ENCODE measurements at regions not wholly inside any gene's neighbourhood (a gene's known extent, or its start where the extent isn't known, plus 50 kb on each side); places are given as distances from the start of the nearest gene placed in this dataset.

DNA sequence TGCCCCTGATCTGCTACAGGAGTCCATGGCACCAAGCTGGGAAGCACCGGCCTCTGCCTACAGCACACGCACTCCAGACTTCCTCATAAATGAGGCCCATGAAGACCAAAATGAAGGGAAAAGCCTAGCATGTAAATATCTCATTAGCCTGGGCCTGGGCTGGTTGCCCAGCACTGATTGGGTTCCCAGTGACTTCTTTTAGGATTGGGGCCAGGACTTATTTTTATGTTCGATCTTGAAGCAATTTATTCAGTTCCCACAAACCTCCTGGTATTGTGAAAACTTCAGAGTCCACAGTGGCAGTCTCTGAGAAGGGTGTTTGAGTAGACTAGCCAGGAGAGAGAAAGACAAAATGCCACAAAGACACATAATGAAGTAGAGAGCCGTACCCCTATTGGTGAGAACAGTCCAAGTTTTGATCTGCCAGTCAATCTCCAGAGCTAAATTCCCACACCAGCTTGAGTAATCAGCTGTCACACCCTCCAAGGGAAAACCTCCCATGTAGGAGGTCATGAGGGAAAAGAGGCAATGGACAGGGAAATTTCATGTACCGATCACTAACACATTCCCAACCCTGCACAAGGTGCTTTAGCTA, 78.2 kb downstream of the PHLDA1 start:
- H3K27ac ChIP-seq = no peak overlapping the region
- no peak for TF ChIP-seq CTCF (conservative IDR thresholded peaks at IDR 0.05)

GRCh38 chr12:75951399-75952278, 79.9 kb downstream of the PHLDA1 start:
- no peak for TF ChIP-seq CTCF (conservative IDR thresholded peaks at IDR 0.05)
- no peak overlapping the region for H3K27ac ChIP-seq

- H3K27ac ChIP-seq = no peak overlapping the region
- TF ChIP-seq CTCF (conservative IDR thresholded peaks at IDR 0.05) = no peak
Observed at GRCh38 chr12:75947156-75947723, 84.3 kb downstream of the PHLDA1 start.

DNA sequence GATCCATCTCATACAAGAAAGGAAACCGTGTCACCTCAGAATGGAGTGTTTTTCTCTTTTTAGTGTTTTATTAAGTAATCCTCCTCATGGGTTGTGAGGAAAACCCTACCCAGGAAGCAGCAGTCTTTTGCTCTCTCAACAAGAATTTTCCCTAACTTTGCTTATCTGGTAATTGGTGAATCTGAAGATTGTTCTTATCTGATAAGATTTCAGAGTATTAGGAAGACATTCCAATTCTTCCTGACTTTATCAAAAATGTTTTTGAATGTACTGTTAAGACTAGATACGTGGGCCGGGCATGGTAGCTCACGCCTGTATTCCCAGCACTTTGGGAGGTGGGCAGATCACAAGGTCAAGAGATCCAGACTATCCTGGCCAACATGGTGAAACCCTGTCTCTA, 86.0 kb downstream of the PHLDA1 start:
- H3K27ac ChIP-seq = no peak overlapping the region
- no peak for TF ChIP-seq CTCF (conservative IDR thresholded peaks at IDR 0.05)

DNA sequence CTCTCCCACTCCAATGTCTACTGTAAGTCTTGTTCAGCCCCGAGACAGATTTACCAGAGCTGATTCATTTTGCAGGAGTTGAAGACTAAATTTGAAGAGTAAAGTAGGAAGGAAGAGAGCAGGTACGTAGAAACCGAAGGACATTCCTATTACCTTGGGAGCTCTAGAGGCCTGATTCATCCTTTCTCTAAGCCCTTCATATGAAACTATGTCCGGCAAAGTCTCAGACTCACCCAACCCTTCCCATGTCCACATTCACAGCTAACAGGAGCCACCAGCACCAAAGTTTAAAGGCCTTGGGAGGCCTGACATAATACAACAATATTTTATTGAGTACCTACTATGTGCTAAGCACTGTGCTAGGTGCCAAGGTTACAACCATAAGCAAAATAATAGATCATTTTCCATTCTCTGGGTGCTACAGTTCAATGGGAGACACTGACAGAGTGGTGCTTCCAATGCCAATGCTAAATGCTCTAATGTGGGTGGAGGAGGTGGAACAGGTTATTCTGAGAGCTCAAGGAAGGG, 86.6 kb downstream of the PHLDA1 start:
- no peak for TF ChIP-seq CTCF (conservative IDR thresholded peaks at IDR 0.05)
- no peak overlapping the region for H3K27ac ChIP-seq

GRCh38 chr12:75944097-75944904, 87.3 kb downstream of the PHLDA1 start:
- H3K27ac ChIP-seq = no peak overlapping the region; the same call in 1 of the 2 replicates
- no peak for TF ChIP-seq CTCF (conservative IDR thresholded peaks at IDR 0.05)
